SU-DHL-6 (cell line): ENCODE measurements at regions not wholly inside any gene's neighbourhood (a gene's known extent, or its start where the extent isn't known, plus 50 kb on each side); places are given as distances from the start of the nearest gene placed in this dataset.
"Not testable (repeated sequence)": the region's sequence is repeated elsewhere in the genome, so short reads cannot be mapped to it uniquely, and the experiment has no call there.

Experiments used
- CTCF ChIP-seq: fragments of 200-600 bp; sonication (generic); IDR thresholded peaks from one replicate; pipeline ENCODE4 v1.5.1; 2017; ENCODE audit warnings: antibody characterized with exemption, mild to moderate bottlenecking, low read length, moderate library complexity; ENCODE audit not compliant: insufficient read depth, poor library complexity, severe bottlenecking
- EZH2phosphoT487 ChIP-seq: fragments of 200-600 bp; sonication (generic), shearing (Covaris generic); conservative IDR thresholded peaks from 2 replicates; pipeline ENCODE4 v1.6.1; 2018; ENCODE audit warnings: mild to moderate bottlenecking, antibody characterized with exemption, low read length, moderate library complexity, mixed read lengths

GRCh38 chr16:88246955-88247582, 135.7 kb upstream of the ZNF469 start:
- not testable (repeated sequence) for TF ChIP-seq CTCF, EZH2phosphoT487
